NCI-H748 treated with DMSO at 0.1 percent for 48 hours (cell line): ENCODE measurements at regions not wholly inside any gene's neighbourhood (a gene's known extent, or its start where the extent isn't known, plus 50 kb on each side); places are given as distances from the start of the nearest gene placed in this dataset.

ENCODE experiments used
- DNase-seq: peaks from one replicate; lab custom pipeline; 2025; lab: John Stamatoyannopoulos, UW

- DNase-seq = no peak
These were observed 240.7 kb upstream of the TRAM1L1 start for GRCh38 chr4:117326091-117326490.

- DNase-seq = no peak
These were observed 242.1 kb upstream of the TRAM1L1 start for GRCh38 chr4:117327491-117327890.

- DNase-seq = no peak
These were observed 243.0 kb upstream of the TRAM1L1 start for GRCh38 chr4:117328333-117328732.

GRCh38 chr4:117331817-117332216, 246.4 kb upstream of the TRAM1L1 start:
- DNase-seq = no peak

GRCh38 chr4:117334451-117335188, 249.2 kb upstream of the TRAM1L1 start:
- no peak for DNase-seq

GRCh38 chr4:117357437-117357836, 272.1 kb upstream of the TRAM1L1 start:
- DNase-seq = no peak

- no peak for DNase-seq
These were observed 272.5 kb upstream of the TRAM1L1 start for GRCh38 chr4:117357866-117358265.

- DNase-seq = no peak
These were observed 285.7 kb upstream of the TRAM1L1 start for GRCh38 chr4:117370944-117371668.

- DNase-seq = no peak
These were observed 289.7 kb upstream of the TRAM1L1 start for GRCh38 chr4:117375101-117375500.

- DNase-seq = no peak
These were observed 291.3 kb upstream of the TRAM1L1 start for GRCh38 chr4:117376692-117377091.

GRCh38 chr4:117378942-117379341, 293.6 kb upstream of the TRAM1L1 start:
- no peak for DNase-seq

GRCh38 chr4:117383468-117383867, 298.1 kb upstream of the TRAM1L1 start:
- DNase-seq = no peak

- no peak for DNase-seq
These were observed 300.1 kb upstream of the TRAM1L1 start for GRCh38 chr4:117385526-117385925.

- DNase-seq = no peak
These were observed 301.7 kb upstream of the TRAM1L1 start for GRCh38 chr4:117387072-117387471.

GRCh38 chr4:117400039-117400835, 314.9 kb upstream of the TRAM1L1 start:
- DNase-seq = no peak

GRCh38 chr4:117412661-117413060, 327.3 kb upstream of the TRAM1L1 start:
- DNase-seq = no peak

GRCh38 chr4:117417856-117418255, 332.5 kb upstream of the TRAM1L1 start:
- DNase-seq = no peak

GRCh38 chr4:117420948-117421347, 335.6 kb upstream of the TRAM1L1 start:
- DNase-seq = no peak

GRCh38 chr4:117421706-117422105, 336.3 kb upstream of the TRAM1L1 start:
- no peak for DNase-seq

GRCh38 chr4:117422297-117422696, 336.9 kb upstream of the TRAM1L1 start:
- no peak for DNase-seq

GRCh38 chr4:117425636-117426035, 340.3 kb upstream of the TRAM1L1 start:
- DNase-seq = no peak

- no peak for DNase-seq
These were observed 343.2 kb upstream of the TRAM1L1 start for GRCh38 chr4:117428536-117428935.

- no peak for DNase-seq
These were observed 343.7 kb upstream of the TRAM1L1 start for GRCh38 chr4:117429061-117429460.
